ENCODE measurements at regions not wholly inside any gene's neighbourhood (a gene's known extent, or its start where the extent isn't known, plus 50 kb on each side); places are given as distances from the start of the nearest gene placed in this dataset.

DNA sequence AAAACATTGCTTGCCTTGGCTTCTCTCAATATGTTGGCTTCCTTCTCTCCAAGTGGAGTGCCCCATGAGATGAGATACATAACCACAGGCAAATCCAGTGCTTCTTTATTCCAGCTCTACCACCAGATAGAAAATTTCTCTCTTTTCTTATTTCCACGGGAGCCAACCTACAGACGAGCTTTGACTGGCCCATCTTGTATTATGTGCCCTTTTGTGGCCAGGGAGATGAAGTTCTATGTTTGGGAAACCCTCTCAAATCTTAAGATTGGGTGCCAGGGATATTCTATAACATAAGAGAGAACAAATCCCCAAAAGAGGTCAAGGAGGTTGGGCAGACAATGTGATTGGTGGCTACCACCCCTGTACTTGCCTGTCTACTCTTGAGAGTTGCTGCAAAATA, 351.8 kb downstream of the ZNF326 start:
- Histone ChIP-seq H3K9me3 (ENCODE audit: insufficient read depth, low read length) (no peaks in the 10 kb centered on the region), H4K20me1 (ENCODE audit: insufficient read depth, low read length) (no peaks in the 10 kb centered on the region), H3K27me3 (ENCODE audit: low read depth, low read length) (no peaks in the 10 kb centered on the region), H3K4me3 (ENCODE audit: low read length) (no peak overlapping the region), H3K4me2 (ENCODE audit: low read length) (no peak overlapping the region), H2AFZ (ENCODE audit: low read depth, low read length) (no peak overlapping the region), H3K36me3 (replicated peaks; ENCODE audit: low read depth, low read length) (no peaks in the 10 kb centered on the region), H3K4me1 (ENCODE audit: low read length) (peaks cover 9% of the 10 kb centered on the region; the same call in 1 of the 2 replicates), H3K79me2 (ENCODE audit: low read length) (no peaks in the 10 kb centered on the region), H3K27ac (ENCODE audit: low read length) (no peak overlapping the region), H3K9ac (ENCODE audit: low read length) (no peak overlapping the region)
- TF ChIP-seq, protein P1, sequence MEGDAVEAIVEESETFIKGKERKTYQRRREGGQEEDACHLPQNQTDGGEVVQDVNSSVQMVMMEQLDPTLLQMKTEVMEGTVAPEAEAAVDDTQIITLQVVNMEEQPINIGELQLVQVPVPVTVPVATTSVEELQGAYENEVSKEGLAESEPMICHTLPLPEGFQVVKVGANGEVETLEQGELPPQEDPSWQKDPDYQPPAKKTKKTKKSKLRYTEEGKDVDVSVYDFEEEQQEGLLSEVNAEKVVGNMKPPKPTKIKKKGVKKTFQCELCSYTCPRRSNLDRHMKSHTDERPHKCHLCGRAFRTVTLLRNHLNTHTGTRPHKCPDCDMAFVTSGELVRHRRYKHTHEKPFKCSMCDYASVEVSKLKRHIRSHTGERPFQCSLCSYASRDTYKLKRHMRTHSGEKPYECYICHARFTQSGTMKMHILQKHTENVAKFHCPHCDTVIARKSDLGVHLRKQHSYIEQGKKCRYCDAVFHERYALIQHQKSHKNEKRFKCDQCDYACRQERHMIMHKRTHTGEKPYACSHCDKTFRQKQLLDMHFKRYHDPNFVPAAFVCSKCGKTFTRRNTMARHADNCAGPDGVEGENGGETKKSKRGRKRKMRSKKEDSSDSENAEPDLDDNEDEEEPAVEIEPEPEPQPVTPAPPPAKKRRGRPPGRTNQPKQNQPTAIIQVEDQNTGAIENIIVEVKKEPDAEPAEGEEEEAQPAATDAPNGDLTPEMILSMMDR (IDR thresholded peaks at IDR 0.05; ENCODE audit: low read depth, low read length) = no peak
- TF ChIP-seq EZH2phosphoT487 (IDR thresholded peaks at IDR 0.05; ENCODE audit: low read depth) = no peak

DNA sequence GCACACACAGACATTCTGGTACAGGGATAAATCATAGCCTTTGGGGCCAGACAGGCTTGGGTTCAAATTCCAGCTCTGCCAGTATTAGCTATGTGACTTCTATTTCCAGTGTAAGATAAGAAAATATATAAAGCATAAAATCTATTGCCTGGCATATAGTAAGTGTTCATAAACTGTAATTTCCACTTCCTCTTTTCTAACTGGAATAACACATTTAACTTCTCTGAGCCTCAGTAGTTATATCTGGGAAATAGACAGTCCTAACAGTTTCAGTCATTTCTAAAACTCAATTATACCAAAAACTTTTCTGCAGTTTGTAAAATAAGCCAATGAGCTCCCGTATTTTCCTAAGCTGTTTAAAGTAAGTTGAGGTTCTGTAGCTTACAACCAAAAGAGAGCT, 351.4 kb downstream of the ZNF326 start:
- H2AFZ ChIP-seq (ENCODE audit: low read depth, low read length) = no peak overlapping the region
- TF ChIP-seq EZH2phosphoT487 (IDR thresholded peaks at IDR 0.05; ENCODE audit: low read depth) = no peak
- no peak overlapping the region for H3K27ac ChIP-seq (ENCODE audit: low read length)
- H4K20me1 ChIP-seq (ENCODE audit: insufficient read depth, low read length) = no peaks in the 10 kb centered on the region
- H3K4me3 ChIP-seq (ENCODE audit: low read length) = no peak overlapping the region
- no peak overlapping the region for H3K4me2 ChIP-seq (ENCODE audit: low read length)
- H3K4me1 ChIP-seq (ENCODE audit: low read length) = peaks cover 9% of the 10 kb centered on the region; the same call in 1 of the 2 replicates
- H3K9me3 ChIP-seq (ENCODE audit: insufficient read depth, low read length) = no peaks in the 10 kb centered on the region
- no peaks in the 10 kb centered on the region for H3K79me2 ChIP-seq (ENCODE audit: low read length)
- H3K36me3 ChIP-seq (replicated peaks; ENCODE audit: low read depth, low read length) = no peaks in the 10 kb centered on the region
- no peak overlapping the region for H3K9ac ChIP-seq (ENCODE audit: low read length)
- H3K27me3 ChIP-seq (ENCODE audit: low read depth, low read length) = no peaks in the 10 kb centered on the region

DNA sequence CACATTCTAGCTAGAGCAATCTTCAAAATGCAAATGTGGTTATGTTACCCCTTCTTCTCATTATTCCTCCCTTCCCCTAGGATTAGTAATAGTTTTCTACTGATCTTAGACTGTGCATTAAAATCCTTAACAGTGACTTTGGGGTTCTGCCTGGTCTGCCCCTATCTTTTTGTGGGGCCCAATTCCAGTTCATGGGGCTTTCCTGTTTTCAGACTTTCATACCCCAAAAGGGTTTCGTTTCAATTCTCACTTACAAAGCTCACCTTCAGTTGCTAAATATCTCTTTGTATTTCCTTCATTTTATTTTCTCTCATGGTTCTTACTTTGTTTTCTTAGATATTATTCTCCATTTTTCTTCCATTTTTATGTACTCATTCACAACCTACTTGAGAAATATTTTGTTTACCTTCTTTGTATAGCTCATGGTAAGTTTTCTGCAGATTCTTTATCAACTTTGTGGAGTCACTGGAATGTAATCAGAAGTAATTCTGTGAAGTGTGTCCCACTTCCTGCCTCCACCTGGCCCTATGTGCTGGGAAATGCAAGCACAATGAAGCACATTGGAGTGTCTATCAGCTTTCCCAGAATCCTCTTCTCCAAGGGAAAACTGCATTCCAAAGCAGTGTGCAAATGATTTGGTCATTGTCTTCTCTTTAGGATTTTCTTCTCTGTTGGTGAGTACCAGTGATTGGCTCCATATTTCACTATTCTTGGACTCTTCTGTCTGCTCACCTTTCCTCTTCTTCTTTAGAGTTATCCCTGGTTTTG, 350.2 kb downstream of the ZNF326 start:
- Histone ChIP-seq H3K27ac (ENCODE audit: low read length) (no peak overlapping the region), H2AFZ (ENCODE audit: low read depth, low read length) (no peak overlapping the region), H3K4me1 (ENCODE audit: low read length) (peaks cover 9% of the 10 kb centered on the region; the same call in 1 of the 2 replicates), H4K20me1 (ENCODE audit: insufficient read depth, low read length) (no peaks in the 10 kb centered on the region), H3K9ac (ENCODE audit: low read length) (no peak overlapping the region), H3K9me3 (ENCODE audit: insufficient read depth, low read length) (no peaks in the 10 kb centered on the region), H3K4me2 (ENCODE audit: low read length) (no peak overlapping the region), H3K27me3 (ENCODE audit: low read depth, low read length) (no peaks in the 10 kb centered on the region), H3K79me2 (ENCODE audit: low read length) (no peaks in the 10 kb centered on the region), H3K36me3 (replicated peaks; ENCODE audit: low read depth, low read length) (no peaks in the 10 kb centered on the region), H3K4me3 (ENCODE audit: low read length) (no peak overlapping the region)
- no peak for TF ChIP-seq EZH2phosphoT487 (IDR thresholded peaks at IDR 0.05; ENCODE audit: low read depth)
- TF ChIP-seq, protein P1 (IDR thresholded peaks at IDR 0.05; ENCODE audit: low read depth, low read length) = no peak

DNA sequence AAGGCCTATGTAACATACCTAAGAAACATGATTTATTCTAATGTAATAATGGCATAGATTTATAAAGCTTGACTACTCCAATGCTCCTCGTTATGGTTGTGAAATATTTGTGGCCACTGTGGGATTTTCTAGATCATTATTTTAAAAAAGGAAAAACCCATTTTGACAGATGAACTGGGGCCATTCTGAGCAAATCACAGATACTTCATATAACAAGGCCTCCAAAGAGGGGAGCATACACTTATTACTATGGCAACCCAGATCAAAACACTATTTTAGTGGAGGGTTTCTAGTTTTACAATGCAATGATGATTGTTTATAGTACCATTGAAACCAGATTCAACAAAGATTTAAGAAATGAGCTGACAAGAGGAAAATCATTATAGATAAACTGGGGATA, 346.6 kb downstream of the ZNF326 start:
- H3K9me3 ChIP-seq (ENCODE audit: insufficient read depth, low read length) = no peaks in the 10 kb centered on the region
- no peaks in the 10 kb centered on the region for H4K20me1 ChIP-seq (ENCODE audit: insufficient read depth, low read length)
- no peak overlapping the region for H3K9ac ChIP-seq (ENCODE audit: low read length)
- no peaks in the 10 kb centered on the region for H3K36me3 ChIP-seq (replicated peaks; ENCODE audit: low read depth, low read length)
- H3K27me3 ChIP-seq (ENCODE audit: low read depth, low read length) = no peaks in the 10 kb centered on the region
- no peak overlapping the region for H3K4me3 ChIP-seq (ENCODE audit: low read length)
- no peak overlapping the region for H3K27ac ChIP-seq (ENCODE audit: low read length)
- H3K4me1 ChIP-seq (ENCODE audit: low read length) = peaks cover 8% of the 10 kb centered on the region; the same call in 1 of the 2 replicates
- H3K79me2 ChIP-seq (ENCODE audit: low read length) = no peaks in the 10 kb centered on the region
- no peak overlapping the region for H3K4me2 ChIP-seq (ENCODE audit: low read length)
- TF ChIP-seq, protein P1 (IDR thresholded peaks at IDR 0.05; ENCODE audit: low read depth, low read length) = no peak
- TF ChIP-seq EZH2phosphoT487 (IDR thresholded peaks at IDR 0.05; ENCODE audit: low read depth) = no peak
- no peak overlapping the region for H2AFZ ChIP-seq (ENCODE audit: low read depth, low read length)

Measured in OCI-LY3 (cell line).